ENCODE measurements at regions not wholly inside any gene's neighbourhood (a gene's known extent, or its start where the extent isn't known, plus 50 kb on each side); places are given as distances from the start of the nearest gene placed in this dataset.

GRCh38 chr12:67832155-67832554, 157.1 kb upstream of the IFNG-AS1 start:
- Mint-ChIP-seq H3K27me3 (ENCODE audit: low read depth) (no peaks in the 10 kb centered on the region), H3K36me3 (ENCODE audit: low read depth) (peaks cover 1% of the 10 kb centered on the region), H3K4me1 (ENCODE audit: low read depth) (peaks cover 16% of the 10 kb centered on the region), H3K4me3 (ENCODE audit: unreplicated experiment) (no peak overlapping the region), H3K27ac (ENCODE audit: unreplicated experiment) (no peak overlapping the region), H3K9me3 (ENCODE audit: low read depth) (peaks cover 5% of the 10 kb centered on the region)
- DNase-seq (ENCODE audit: low spot score), result no peak
- TF ChIP-seq CTCF (IDR thresholded peaks at IDR 0.05), result no peak

- no peaks in the 10 kb centered on the region for H3K27me3 Mint-ChIP-seq (ENCODE audit: low read depth)
- no peak for DNase-seq (ENCODE audit: low spot score)
- no peak overlapping the region for H3K27ac Mint-ChIP-seq (ENCODE audit: unreplicated experiment)
- H3K4me1 Mint-ChIP-seq (ENCODE audit: low read depth), result peaks cover 3% of the 10 kb centered on the region
- TF ChIP-seq CTCF (IDR thresholded peaks at IDR 0.05), result no peak
- H3K36me3 Mint-ChIP-seq (ENCODE audit: low read depth), result peaks cover 1% of the 10 kb centered on the region
- no peak overlapping the region for H3K4me3 Mint-ChIP-seq (ENCODE audit: unreplicated experiment)
- H3K9me3 Mint-ChIP-seq (ENCODE audit: low read depth), result peaks cover 17% of the 10 kb centered on the region
These were observed 155.6 kb upstream of the IFNG-AS1 start for GRCh38 chr12:67833602-67834001.

- Mint-ChIP-seq H3K4me3 (ENCODE audit: unreplicated experiment) (no peak overlapping the region), H3K27me3 (ENCODE audit: low read depth) (no peaks in the 10 kb centered on the region), H3K4me1 (ENCODE audit: low read depth) (no peaks in the 10 kb centered on the region), H3K27ac (ENCODE audit: unreplicated experiment) (peak overlapping the region; percentile 6), H3K36me3 (ENCODE audit: low read depth) (peaks cover 3% of the 10 kb centered on the region), H3K9me3 (ENCODE audit: low read depth) (peaks cover 28% of the 10 kb centered on the region)
- no peak for TF ChIP-seq CTCF (IDR thresholded peaks at IDR 0.05)
- no peak for DNase-seq (ENCODE audit: low spot score)
These were observed 151.4 kb upstream of the IFNG-AS1 start for GRCh38 chr12:67837876-67838275.

- DNase-seq (ENCODE audit: low spot score), result no peak
- no peak overlapping the region for H3K4me3 Mint-ChIP-seq (ENCODE audit: unreplicated experiment)
- H3K27me3 Mint-ChIP-seq (ENCODE audit: low read depth), result no peaks in the 10 kb centered on the region
- no peak for TF ChIP-seq CTCF (IDR thresholded peaks at IDR 0.05)
- peaks cover 26% of the 10 kb centered on the region for H3K9me3 Mint-ChIP-seq (ENCODE audit: low read depth)
- H3K4me1 Mint-ChIP-seq (ENCODE audit: low read depth), result no peaks in the 10 kb centered on the region
- no peak overlapping the region for H3K27ac Mint-ChIP-seq (ENCODE audit: unreplicated experiment)
- peaks cover 3% of the 10 kb centered on the region for H3K36me3 Mint-ChIP-seq (ENCODE audit: low read depth)
These were observed 147.1 kb upstream of the IFNG-AS1 start for GRCh38 chr12:67842124-67842523.

- no peak for TF ChIP-seq CTCF (IDR thresholded peaks at IDR 0.05)
- Mint-ChIP-seq H3K27ac (ENCODE audit: unreplicated experiment) (no peak overlapping the region), H3K36me3 (ENCODE audit: low read depth) (peaks cover 3% of the 10 kb centered on the region), H3K27me3 (ENCODE audit: low read depth) (no peaks in the 10 kb centered on the region), H3K9me3 (ENCODE audit: low read depth) (peaks cover 18% of the 10 kb centered on the region), H3K4me1 (ENCODE audit: low read depth) (no peaks in the 10 kb centered on the region), H3K4me3 (ENCODE audit: unreplicated experiment) (no peak overlapping the region)
- no peak for DNase-seq (ENCODE audit: low spot score)
These were observed 146.0 kb upstream of the IFNG-AS1 start for GRCh38 chr12:67843257-67843656.
